Natural killer cell (primary cell): ENCODE measurements at regions not wholly inside any gene's neighbourhood (a gene's known extent, or its start where the extent isn't known, plus 50 kb on each side); places are given as distances from the start of the nearest gene placed in this dataset.
A peak's percentile ranks its signal among the peaks of the same experiment; 100 is the strongest.

Experiments used
- ATAC-seq, 3 donors: fragments of 150-1000 bp in 2 of 3; fragments of 200-7000 bp in 1 of 3; cut with Tn5 transposase; 1 replicate in 1 of 3; 2 replicates in 2 of 3; pipeline ENCODE4 v1.10.0; 2021; ENCODE audit warnings: mild to moderate bottlenecking in 2 of 3, moderate library complexity in 2 of 3
- DNase-seq, 2 donors: peaks; one replicate each; pipeline versions ENCODE4 v3.0.0 to v3.0.0-alpha.2; 2013 to 2021; ENCODE audit warnings: mixed read lengths in 1 of 2
- H3K27ac ChIP-seq: one replicate; pipeline ENCODE4 v1.5.1; 2013; ENCODE audit warnings: mild to moderate bottlenecking, low read length
- H3K27me3 ChIP-seq: one replicate; pipeline ENCODE4 v1.6.1; 2013; ENCODE audit warnings: low read length; ENCODE audit not compliant: control insufficient read depth, insufficient read depth
- H3K36me3 ChIP-seq: one replicate; pipeline ENCODE4 v1.6.1; 2013; ENCODE audit warnings: low read length; ENCODE audit not compliant: control insufficient read depth, insufficient read depth
- H3K4me1 ChIP-seq: one replicate; pipeline ENCODE4 v1.6.1; 2013; ENCODE audit warnings: low read length; ENCODE audit not compliant: control insufficient read depth, insufficient read depth
- H3K4me3 ChIP-seq: one replicate; pipeline ENCODE4 v1.5.1; 2013; ENCODE audit warnings: low read length
- H3K9me3 ChIP-seq: one replicate; pipeline ENCODE4 v1.6.1; 2013; ENCODE audit warnings: low read length; ENCODE audit not compliant: control insufficient read depth, insufficient read depth
- H3K27ac Mint-ChIP-seq, 2 donors: one replicate each; pipeline ENCODE4 v1.8.0; 2022; ENCODE audit warnings: mild to moderate bottlenecking in 2 of 2, mixed read lengths in 2 of 2, moderate library complexity in 1 of 2
- H3K27me3 Mint-ChIP-seq, 2 donors: one replicate each; pipeline ENCODE4 v1.8.0; 2022; ENCODE audit warnings: low read depth in 2 of 2, mixed read lengths in 2 of 2
- H3K36me3 Mint-ChIP-seq: one replicate; pipeline ENCODE4 v1.8.0; 2022; ENCODE audit warnings: mixed read lengths
- H3K4me1 Mint-ChIP-seq, 2 donors: one replicate each; pipeline ENCODE4 v1.8.0; 2022; ENCODE audit warnings: mixed read lengths in 2 of 2
- H3K4me3 Mint-ChIP-seq: one replicate; pipeline ENCODE4 v1.8.0; 2022; ENCODE audit warnings: mild to moderate bottlenecking, moderate library complexity, mixed read lengths
- H3K9me3 Mint-ChIP-seq, 2 donors: one replicate each; pipeline ENCODE4 v1.8.0; 2022; ENCODE audit warnings: mixed read lengths in 2 of 2
- CTCF ChIP-seq: fragments of 200-600 bp; IDR thresholded peaks from one replicate; pipeline ENCODE4 v1.8.0; 2022; ENCODE audit warnings: antibody characterized with exemption
- WGBS: methylation state at CpG from one replicate; pipeline ENCODE4 v1.1.7; 2013; ENCODE audit warnings: missing lambda C conversion rate; ENCODE audit not compliant: insufficient coverage; 5-methylcytosine and 5-hydroxymethylcytosine counted together
- intact Hi-C: fragments of 100-400 bp; cut with micrococcal nuclease; formaldehyde crosslinking; loops from one replicate; pipeline ENCODE4 v1.14.2; 2022

- Histone ChIP-seq H3K9me3 (no peaks in the 10 kb centered on the region), H3K27ac (no peak overlapping the region), H3K36me3 (no peaks in the 10 kb centered on the region), H3K27me3 (no peaks in the 10 kb centered on the region), H3K4me3 (no peak overlapping the region), H3K4me1 (no peaks in the 10 kb centered on the region)
- Mint-ChIP-seq H3K27ac (no peak overlapping the region), H3K9me3 (no peaks in the 10 kb centered on the region), H3K4me3 (no peak overlapping the region), H3K36me3 (no peaks in the 10 kb centered on the region), H3K4me1 (no peaks in the 10 kb centered on the region), H3K27me3 (peaks cover 15 to 16% of the 10 kb centered on the region in 2 donors)
- ATAC-seq (no peak), DNase-seq (no peak)
- 87% methylated on average over 2 of the region's 3 CpGs for WGBS
- no peak for TF ChIP-seq CTCF
- intact Hi-C loops = no loop called here
These were observed 452.1 kb upstream of the RASGRP1 start for GRCh38 chr15:39016706-39017105.

GRCh38 chr15:39018966-39019365, 454.4 kb upstream of the RASGRP1 start:
- H3K4me3 ChIP-seq = no peak overlapping the region
- ATAC-seq (peak in 1 of 3 donors; percentile 46), DNase-seq (no peak)
- Mint-ChIP-seq H3K4me1 (no peaks in the 10 kb centered on the region), H3K4me3 (no peak overlapping the region), H3K27me3 (peaks cover 16 to 19% of the 10 kb centered on the region in 2 donors), H3K36me3 (no peaks in the 10 kb centered on the region), H3K27ac (no peak overlapping the region), H3K9me3 (no peaks in the 10 kb centered on the region)
- no peaks in the 10 kb centered on the region for H3K27me3 ChIP-seq
- H3K9me3 ChIP-seq = no peaks in the 10 kb centered on the region
- no peaks in the 10 kb centered on the region for H3K36me3 ChIP-seq
- H3K27ac ChIP-seq = no peak overlapping the region
- TF ChIP-seq CTCF = no peak
- WGBS = 57% methylated on average over 1 of the region's 4 CpGs
- no peaks in the 10 kb centered on the region for H3K4me1 ChIP-seq
- intact Hi-C loops = no loop called here

- no peaks in the 10 kb centered on the region for H3K36me3 ChIP-seq
- H3K27me3 Mint-ChIP-seq = peaks cover 20 to 30% of the 10 kb centered on the region in 2 donors
These were observed 456.7 kb upstream of the RASGRP1 start for GRCh38 chr15:39021341-39021740.

More at GRCh38 chr15:39021341-39021740, 456.7 kb upstream of the RASGRP1 start:
- H3K4me1 ChIP-seq = no peaks in the 10 kb centered on the region
- DNase-seq (no peak), ATAC-seq (no peak)
- H3K27ac Mint-ChIP-seq = no peak overlapping the region
- WGBS = 54% methylated on average over 2 of the region's 2 CpGs
- no peak overlapping the region for H3K27ac ChIP-seq
- no peaks in the 10 kb centered on the region for H3K36me3 Mint-ChIP-seq
- H3K9me3 Mint-ChIP-seq = no peaks in the 10 kb centered on the region
- no peak overlapping the region for H3K4me3 Mint-ChIP-seq
- H3K9me3 ChIP-seq = no peaks in the 10 kb centered on the region
- TF ChIP-seq CTCF = no peak
- peaks cover 2% of the 10 kb centered on the region for H3K27me3 ChIP-seq
- intact Hi-C loops = no loop called here
- H3K4me1 Mint-ChIP-seq = no peaks in the 10 kb centered on the region
- H3K4me3 ChIP-seq = no peak overlapping the region
